ENCODE measurements at regions not wholly inside any gene's neighbourhood (a gene's known extent, or its start where the extent isn't known, plus 50 kb on each side); places are given as distances from the start of the nearest gene placed in this dataset.

DNA sequence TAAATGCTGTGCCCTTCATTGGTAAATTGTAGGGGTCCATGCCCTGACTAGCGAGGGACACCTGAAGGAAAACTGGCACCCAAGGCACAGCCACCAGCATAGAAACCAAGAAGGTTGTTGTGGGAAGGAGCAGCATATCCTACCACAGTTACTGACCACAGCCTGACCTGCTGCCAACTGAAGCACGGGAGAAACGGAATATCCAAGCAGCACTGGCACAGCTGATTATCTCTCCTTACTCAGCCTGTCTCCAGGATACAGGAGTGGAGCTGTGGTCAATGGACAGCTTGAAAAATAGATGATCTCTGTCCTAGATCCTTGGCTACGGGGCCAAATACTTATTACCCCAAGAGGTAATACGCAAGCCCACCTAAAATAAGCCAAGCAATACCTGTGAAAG is 164.5 kb downstream of the ATPSCKMT start:
- ChIA-PET CTCF (ENCODE audit: partially characterized antibody) (no interaction called here), POLR2A (ENCODE audit: partially characterized antibody) (no interaction called here)
- H2BK20ac ChIP-seq (ENCODE audit: low read length): 0 out of 2 replicates have a peak overlapping the region, but pooled peaks have one; percentile 9
- no peaks in the 10 kb centered on the region for H4K20me1 ChIP-seq (replicated peaks in 1 of 2; ENCODE audit: control insufficient read depth in 1 of 2, insufficient read depth in 2 of 2, low read length in 2 of 2)
- no peaks in the 10 kb centered on the region for H3K79me1 ChIP-seq (ENCODE audit: low read depth, low read length)
- DNase-seq (ENCODE audit: low read depth in 1 of 2, low spot score in 2 of 2) (no peak), FAIRE-seq (no peak)
- H3K27ac ChIP-seq (ENCODE audit: low read depth, low read length): no peak overlapping the region
- no peak overlapping the region for H3K56ac ChIP-seq (replicated peaks; ENCODE audit: insufficient read length, low read depth, low read length)
- no peak overlapping the region; the same call in 1 of the 2 replicates for H4K8ac ChIP-seq (ENCODE audit: extremely low read depth, insufficient read depth, low read length)
- H3K4ac ChIP-seq (replicated peaks; ENCODE audit: insufficient read length, low read depth, low read length): no peak overlapping the region
- H2AFZ ChIP-seq (ENCODE audit: low read length): no peak overlapping the region
- peaks cover 0 to 1% (median 0%) of the 10 kb centered on the region in 4 experiments; a peak in 1 of 7 replicates for H3K27me3 ChIP-seq (replicated peaks in 1 of 4; ENCODE audit: control insufficient read depth in 3 of 4, extremely low read depth in 1 of 4, insufficient read depth in 3 of 4, low read length in 3 of 4)
- no peaks in the 10 kb centered on the region for H3K79me2 ChIP-seq (ENCODE audit: control insufficient read depth in 1 of 2, insufficient read depth in 2 of 2, low read length in 2 of 2)
- no peak overlapping the region for H3K4me3 ChIP-seq (ENCODE audit: extremely low read depth in 1 of 4, insufficient read depth in 2 of 4, low read depth in 3 of 4, low read length in 4 of 4)
- no peak overlapping the region for H4K91ac ChIP-seq (replicated peaks; ENCODE audit: insufficient read length, low read length)
- no peak overlapping the region for H3K9ac ChIP-seq (replicated peaks in 1 of 4; ENCODE audit: extremely low read depth in 1 of 4, low read depth in 3 of 4, low read length in 3 of 4)
- no peak overlapping the region for H2BK120ac ChIP-seq (replicated peaks; ENCODE audit: low read depth, low read length)
- H4K5ac ChIP-seq (ENCODE audit: insufficient read length, low read depth, low read length): no peak overlapping the region
- H3K23ac ChIP-seq (ENCODE audit: insufficient read length): no peak overlapping the region
- no peak overlapping the region for H3K18ac ChIP-seq (ENCODE audit: extremely low read depth, low read length)
- no peak overlapping the region for H3K14ac ChIP-seq (ENCODE audit: insufficient read length)
- H2BK15ac ChIP-seq (ENCODE audit: low read length): 0 out of 2 replicates have a peak overlapping the region, but pooled peaks have one; percentile 36
- H2AK5ac ChIP-seq (ENCODE audit: low read depth, low read length): no peak overlapping the region
- H2BK12ac ChIP-seq (ENCODE audit: low read depth, low read length): no peak overlapping the region
- peaks cover 5 to 8% of the 10 kb centered on the region in 2 experiments; a peak in 1 of 4 replicates for H3K9me3 ChIP-seq (ENCODE audit: insufficient read depth in 2 of 2, low read depth in 1 of 2, low read length in 1 of 2)
- no peaks in the 10 kb centered on the region for H3K23me2 ChIP-seq (ENCODE audit: low read depth, low read length)
- H3K36me3 ChIP-seq (ENCODE audit: control insufficient read depth in 2 of 4, insufficient read depth in 4 of 4, low read length in 3 of 4): no peaks in the 10 kb centered on the region
- H2BK5ac ChIP-seq (ENCODE audit: low read depth, low read length): no peak overlapping the region
- no peak overlapping the region for H3K4me2 ChIP-seq (ENCODE audit: insufficient read depth in 1 of 2, low read depth in 2 of 2, low read length in 2 of 2)
- WGBS, 2 experiments (ENCODE audit: extremely low coverage in 1 of 2, insufficient coverage in 1 of 2, insufficient read length in 1 of 2, insufficient replicate concordance in 2 of 2, low coverage in 1 of 2, low lambda C conversion rate in 2 of 2, missing lambda C conversion rate in 1 of 2): 91% methylated on average over 5 of the region's 5 CpGs; no CpG with 5 or more reads in 1 of the 2 experiments
- no peaks in the 10 kb centered on the region; a peak in 1 of 7 replicates for H3K4me1 ChIP-seq (replicated peaks in 1 of 4; ENCODE audit: control insufficient read depth in 3 of 4, insufficient read depth in 4 of 4, low read length in 3 of 4)
- TF ChIP-seq BCL11A (IDR thresholded peaks at IDR 0.05; ENCODE audit: low read depth in 2 of 2, low read length in 2 of 2): no peak
- no peak for TF ChIP-seq CREB1 (IDR thresholded peaks at IDR 0.05)
- no peak for TF ChIP-seq RFX5 (IDR thresholded peaks at IDR 0.05; ENCODE audit: borderline replicate concordance, low read depth, low read length)
- TF ChIP-seq GABPA (IDR thresholded peaks at IDR 0.05; ENCODE audit: borderline replicate concordance, insufficient read depth, low read length): no peak
- TF ChIP-seq SIN3A (conservative IDR thresholded peaks at IDR 0.05 in 1 of 2, IDR thresholded peaks at IDR 0.05 in 1 of 2; ENCODE audit: low read depth in 1 of 2, low read length in 2 of 2): no peak
- TF ChIP-seq, protein P1, sequence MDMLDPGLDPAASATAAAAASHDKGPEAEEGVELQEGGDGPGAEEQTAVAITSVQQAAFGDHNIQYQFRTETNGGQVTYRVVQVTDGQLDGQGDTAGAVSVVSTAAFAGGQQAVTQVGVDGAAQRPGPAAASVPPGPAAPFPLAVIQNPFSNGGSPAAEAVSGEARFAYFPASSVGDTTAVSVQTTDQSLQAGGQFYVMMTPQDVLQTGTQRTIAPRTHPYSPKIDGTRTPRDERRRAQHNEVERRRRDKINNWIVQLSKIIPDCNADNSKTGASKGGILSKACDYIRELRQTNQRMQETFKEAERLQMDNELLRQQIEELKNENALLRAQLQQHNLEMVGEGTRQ (IDR thresholded peaks at IDR 0.05; ENCODE audit: low read length): no peak
